ENCODE measurements at regions not wholly inside any gene's neighbourhood (a gene's known extent, or its start where the extent isn't known, plus 50 kb on each side); places are given as distances from the start of the nearest gene placed in this dataset.

DNA sequence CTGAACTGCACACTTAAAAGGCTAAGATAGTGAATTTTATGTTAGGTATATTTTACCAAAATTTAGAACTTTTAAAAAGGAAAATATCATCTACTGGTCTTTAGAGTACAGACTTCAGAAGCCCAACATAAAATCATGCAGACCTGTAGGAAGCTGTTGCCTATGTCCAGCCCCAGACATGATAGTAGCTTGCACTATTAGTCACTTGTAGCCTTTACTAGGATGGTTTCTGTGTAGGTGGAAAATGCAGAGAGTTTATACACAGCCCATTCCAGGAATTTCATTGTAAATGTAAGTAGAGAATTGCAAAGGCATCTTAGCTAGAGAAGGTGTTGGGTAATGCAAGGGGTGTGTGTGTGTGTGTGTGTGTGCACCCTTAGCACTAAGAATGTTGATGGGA lies 640.2 kb downstream of the RNF144A start:
- H3K36me3 Mint-ChIP-seq (ENCODE audit: insufficient read depth in 1 of 3, low read depth in 3 of 3) = no peaks in the 10 kb centered on the region
- Histone ChIP-seq H2BK15ac (ENCODE audit: low read depth, low read length) (no peak overlapping the region), H3K14ac (ENCODE audit: insufficient read depth, low read length) (no peak overlapping the region), H3K9me3 (ENCODE audit: control insufficient read depth, low read depth, low read length) (no peaks in the 10 kb centered on the region), H4K20me1 (ENCODE audit: control insufficient read depth, insufficient read depth, insufficient read length) (no peaks in the 10 kb centered on the region), H3K27me3 (ENCODE audit: insufficient read depth, low read length) (no peaks in the 10 kb centered on the region), H2AK5ac (ENCODE audit: insufficient read length, low read length) (no peak overlapping the region), H4K91ac (ENCODE audit: insufficient read length, low read depth, low read length) (no peak overlapping the region), H3K79me2 (ENCODE audit: insufficient read depth, low read length) (no peaks in the 10 kb centered on the region), H4K8ac (replicated peaks; ENCODE audit: insufficient read length, low read depth, low read length) (no peak overlapping the region), H2BK20ac (ENCODE audit: low read depth, low read length, poor library complexity, severe bottlenecking) (no peak overlapping the region), H3K9ac (ENCODE audit: extremely low read depth, insufficient read length, low read length) (no peak overlapping the region), H2BK12ac (ENCODE audit: insufficient read length, low read depth, low read length) (no peak overlapping the region), H3K23me2 (ENCODE audit: insufficient read length, low read depth, low read length, poor library complexity, severe bottlenecking) (no peaks in the 10 kb centered on the region), H3K27ac (ENCODE audit: insufficient read length, low read depth, low read length) (no peak overlapping the region), H3T11ph (ENCODE audit: low read length) (no peak overlapping the region), H3K56ac (ENCODE audit: insufficient read length, low read depth, low read length) (no peak overlapping the region), H4K5ac (ENCODE audit: insufficient read length, low read depth, low read length) (no peak overlapping the region), H3K4me2 (ENCODE audit: insufficient read depth, insufficient read length, low read length) (no peak overlapping the region), H2BK120ac (ENCODE audit: low read depth, low read length, poor library complexity, severe bottlenecking) (no peak overlapping the region), H3K4ac (ENCODE audit: low read depth, low read length) (no peak overlapping the region), H3K23ac (ENCODE audit: insufficient read length, low read depth, low read length) (no peak overlapping the region), H3K79me1 (ENCODE audit: insufficient read depth, low read depth, low read length, poor library complexity, severe bottlenecking) (no peaks in the 10 kb centered on the region), H3K4me1 (ENCODE audit: insufficient read depth, low read length) (no peaks in the 10 kb centered on the region), H3K18ac (ENCODE audit: insufficient read length, low read depth, low read length) (no peak overlapping the region), H2BK5ac (ENCODE audit: insufficient read length, low read length) (no peak overlapping the region), H2AFZ (ENCODE audit: low read length) (no peak overlapping the region)
- TF ChIP-seq CTCF (conservative IDR thresholded peaks at IDR 0.05) = no peak
- no peak overlapping the region for H3K4me3 Mint-ChIP-seq
- DNase-seq = no peak
- H3K27ac Mint-ChIP-seq = no peak overlapping the region
- no peaks in the 10 kb centered on the region; the same call in 1 of the 2 replicates for H3K27me3 Mint-ChIP-seq (ENCODE audit: low read depth)
- H3K9me3 Mint-ChIP-seq = no peaks in the 10 kb centered on the region
- 0 out of 4 replicates have a peak, but pooled peaks cover 0 to 3% of the 10 kb centered on the region in 2 experiments for H3K4me1 Mint-ChIP-seq

Data from H9 (cell line).